ENCODE measurements at regions not wholly inside any gene's neighbourhood (a gene's known extent, or its start where the extent isn't known, plus 50 kb on each side); places are given as distances from the start of the nearest gene placed in this dataset.

- Histone ChIP-seq H3K27me3 (no peaks in the 10 kb centered on the region), H3K27ac (no peak overlapping the region), H3K4me3 (no peak overlapping the region), H3K9me3 (peaks cover 20 to 26% of the 10 kb centered on the region in 2 donors), H3K4me1 (no peaks in the 10 kb centered on the region), H3K36me3 (no peaks in the 10 kb centered on the region)
- no peak for TF ChIP-seq CTCF (IDR thresholded peaks at IDR 0.05)
- DNase-seq (ENCODE audit: low spot score in 2 of 2): no peak
- intact Hi-C loops (cut with DNase I): no loop called here
These were observed 631.8 kb downstream of the CETN3 start for GRCh38 chr5:89777758-89778157.

GRCh38 chr5:89769975-89770374, 639.6 kb downstream of the CETN3 start:
- DNase-seq (ENCODE audit: low spot score in 2 of 2): no peak
- intact Hi-C loops (cut with DNase I): no loop called here
- Histone ChIP-seq H3K27ac (no peak overlapping the region), H3K27me3 (no peaks in the 10 kb centered on the region), H3K4me1 (no peaks in the 10 kb centered on the region), H3K4me3 (no peak overlapping the region), H3K9me3 (no peaks in the 10 kb centered on the region), H3K36me3 (no peaks in the 10 kb centered on the region)
- no peak for TF ChIP-seq CTCF (IDR thresholded peaks at IDR 0.05)

- no peak for TF ChIP-seq CTCF (IDR thresholded peaks at IDR 0.05)
- no peaks in the 10 kb centered on the region for H3K9me3 ChIP-seq
- peak overlapping the region; percentile 74 to 75 for H3K27ac ChIP-seq
- intact Hi-C loops (cut with DNase I): no loop called here
- H3K27me3 ChIP-seq: no peaks in the 10 kb centered on the region
- H3K4me3 ChIP-seq: no peak overlapping the region
- H3K4me1 ChIP-seq: no peaks in the 10 kb centered on the region
- no peak for DNase-seq (ENCODE audit: low spot score in 2 of 2)
- no peaks in the 10 kb centered on the region for H3K36me3 ChIP-seq
These were observed 649.8 kb downstream of the CETN3 start for GRCh38 chr5:89759802-89760201.

- Histone ChIP-seq H3K27ac (no peak overlapping the region), H3K9me3 (no peaks in the 10 kb centered on the region), H3K36me3 (no peaks in the 10 kb centered on the region), H3K4me1 (no peaks in the 10 kb centered on the region), H3K27me3 (no peaks in the 10 kb centered on the region), H3K4me3 (no peak overlapping the region)
- no peak for DNase-seq (ENCODE audit: low spot score in 2 of 2)
- no peak for TF ChIP-seq CTCF (IDR thresholded peaks at IDR 0.05)
- intact Hi-C loops (cut with DNase I): no loop called here
These were observed 651.4 kb downstream of the CETN3 start for GRCh38 chr5:89758146-89758545.

- no peak for DNase-seq (ENCODE audit: low spot score in 2 of 2)
- Histone ChIP-seq H3K27ac (no peak overlapping the region), H3K27me3 (no peaks in the 10 kb centered on the region), H3K4me3 (no peak overlapping the region), H3K9me3 (no peaks in the 10 kb centered on the region), H3K36me3 (no peaks in the 10 kb centered on the region), H3K4me1 (no peaks in the 10 kb centered on the region)
- intact Hi-C loops (cut with DNase I): no loop called here
- no peak for TF ChIP-seq CTCF (IDR thresholded peaks at IDR 0.05)
These were observed 652.6 kb downstream of the CETN3 start for GRCh38 chr5:89756955-89757354.

- Histone ChIP-seq H3K4me3 (no peak overlapping the region), H3K36me3 (no peaks in the 10 kb centered on the region), H3K9me3 (no peaks in the 10 kb centered on the region), H3K4me1 (no peaks in the 10 kb centered on the region), H3K27ac (no peak overlapping the region), H3K27me3 (no peaks in the 10 kb centered on the region)
- intact Hi-C loops (cut with DNase I): no loop called here
- no peak for DNase-seq (ENCODE audit: low spot score in 2 of 2)
- no peak for TF ChIP-seq CTCF (IDR thresholded peaks at IDR 0.05)
These were observed 654.5 kb downstream of the CETN3 start for GRCh38 chr5:89755024-89755423.
